ENCODE measurements at regions not wholly inside any gene's neighbourhood (a gene's known extent, or its start where the extent isn't known, plus 50 kb on each side); places are given as distances from the start of the nearest gene placed in this dataset.

GRCh38 chr6:85126485-85127167, 323.3 kb upstream of the NT5E start:
- DNase-seq: no peak

- no peak for DNase-seq
Observed at GRCh38 chr6:85125526-85125925, 324.4 kb upstream of the NT5E start.

GRCh38 chr6:85124472-85125354, 325.2 kb upstream of the NT5E start:
- no peak for DNase-seq

- no peak for DNase-seq
Observed at GRCh38 chr6:85121158-85121557, 328.7 kb upstream of the NT5E start.

GRCh38 chr6:85118652-85119235, 331.1 kb upstream of the NT5E start:
- DNase-seq: no peak

- no peak for DNase-seq
Observed at GRCh38 chr6:85118233-85118632, 331.6 kb upstream of the NT5E start.

- DNase-seq: no peak
Observed at GRCh38 chr6:85116475-85116874, 333.4 kb upstream of the NT5E start.

- DNase-seq: no peak
Observed at GRCh38 chr6:85115876-85116275, 334.0 kb upstream of the NT5E start.

GRCh38 chr6:85115376-85115775, 334.5 kb upstream of the NT5E start:
- no peak for DNase-seq

- DNase-seq: no peak
Observed at GRCh38 chr6:85114581-85114935, 335.3 kb upstream of the NT5E start.

GRCh38 chr6:85113934-85114580, 335.8 kb upstream of the NT5E start:
- no peak for DNase-seq

GRCh38 chr6:85112540-85112939, 337.3 kb upstream of the NT5E start:
- DNase-seq: no peak

GRCh38 chr6:85111481-85112011, 338.3 kb upstream of the NT5E start:
- DNase-seq: no peak

GRCh38 chr6:85110943-85111342, 338.9 kb upstream of the NT5E start:
- DNase-seq: no peak

GRCh38 chr6:85107701-85108100, 342.2 kb upstream of the NT5E start:
- DNase-seq: no peak

- no peak for DNase-seq
Observed at GRCh38 chr6:85096976-85097375, 332.6 kb upstream of the TBX18 start.

GRCh38 chr6:85092226-85092625, 327.8 kb upstream of the TBX18 start:
- DNase-seq: no peak

- DNase-seq: no peak
Observed at GRCh38 chr6:85089255-85089654, 324.9 kb upstream of the TBX18 start.

GRCh38 chr6:85085875-85086274, 321.5 kb upstream of the TBX18 start:
- no peak for DNase-seq

GRCh38 chr6:85081102-85081501, 316.7 kb upstream of the TBX18 start:
- no peak for DNase-seq

GRCh38 chr6:85079761-85080160, 315.4 kb upstream of the TBX18 start:
- no peak for DNase-seq

- DNase-seq: no peak
Observed at GRCh38 chr6:85078058-85078457, 313.7 kb upstream of the TBX18 start.

- DNase-seq: no peak
Observed at GRCh38 chr6:85077098-85077497, 312.7 kb upstream of the TBX18 start.

All from activated naive CD4-positive, alpha-beta T cell (primary cell).